ENCODE measurements at regions not wholly inside any gene's neighbourhood (a gene's known extent, or its start where the extent isn't known, plus 50 kb on each side); places are given as distances from the start of the nearest gene placed in this dataset.

DNA sequence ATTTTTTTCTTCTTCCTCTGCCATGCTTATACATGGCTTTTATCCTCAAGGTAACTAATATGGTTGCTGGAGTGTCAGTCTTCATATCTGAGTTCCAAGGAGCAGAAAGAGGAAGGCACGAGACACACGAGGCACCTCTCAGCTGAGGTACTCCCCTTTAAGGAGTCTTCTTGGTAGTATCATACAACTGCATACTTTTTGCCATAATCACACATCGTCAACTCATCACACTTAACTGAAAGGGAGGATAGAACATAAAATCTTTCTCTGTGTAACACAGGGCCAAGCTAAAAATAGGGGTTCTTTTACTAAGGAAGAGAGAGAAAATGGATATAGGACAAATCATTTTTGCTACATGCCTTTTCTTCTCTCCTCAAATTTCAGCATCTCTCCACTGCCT, 104.2 kb downstream of the OXSM start:
- Histone ChIP-seq H3K9me3 (ENCODE audit: low read depth) (no peaks in the 10 kb centered on the region), H3K27ac (no peak overlapping the region), H4K20me1 (ENCODE audit: low read depth) (no peaks in the 10 kb centered on the region), H3K4me1 (peaks cover 8% of the 10 kb centered on the region), H3K27me3 (no peaks in the 10 kb centered on the region), H3K4me2 (no peak overlapping the region), H2AFZ (replicated peaks) (no peak overlapping the region), H3K36me3 (no peaks in the 10 kb centered on the region), H3K4me3 (no peak overlapping the region), H3K79me2 (ENCODE audit: low read depth) (no peaks in the 10 kb centered on the region), H3K9ac (no peak overlapping the region), H3F3A (ENCODE audit: low read depth) (no peaks in the 10 kb centered on the region)
- Mint-ChIP-seq H3K4me1 (no peaks in the 10 kb centered on the region), H3K27ac (no peak overlapping the region), H3K4me3 (no peak overlapping the region), H3K9me3 (no peaks in the 10 kb centered on the region), H3K36me3 (no peaks in the 10 kb centered on the region), H3K27me3 (ENCODE audit: insufficient read depth, low read depth) (no peaks in the 10 kb centered on the region)
- no peak for DNase-seq (ENCODE audit: low spot score)
- no peak for TF ChIP-seq EZH2 (IDR thresholded peaks at IDR 0.05)
- no peak for TF ChIP-seq EZH2phosphoT487 (IDR thresholded peaks at IDR 0.05)
- TF ChIP-seq, protein P1, sequence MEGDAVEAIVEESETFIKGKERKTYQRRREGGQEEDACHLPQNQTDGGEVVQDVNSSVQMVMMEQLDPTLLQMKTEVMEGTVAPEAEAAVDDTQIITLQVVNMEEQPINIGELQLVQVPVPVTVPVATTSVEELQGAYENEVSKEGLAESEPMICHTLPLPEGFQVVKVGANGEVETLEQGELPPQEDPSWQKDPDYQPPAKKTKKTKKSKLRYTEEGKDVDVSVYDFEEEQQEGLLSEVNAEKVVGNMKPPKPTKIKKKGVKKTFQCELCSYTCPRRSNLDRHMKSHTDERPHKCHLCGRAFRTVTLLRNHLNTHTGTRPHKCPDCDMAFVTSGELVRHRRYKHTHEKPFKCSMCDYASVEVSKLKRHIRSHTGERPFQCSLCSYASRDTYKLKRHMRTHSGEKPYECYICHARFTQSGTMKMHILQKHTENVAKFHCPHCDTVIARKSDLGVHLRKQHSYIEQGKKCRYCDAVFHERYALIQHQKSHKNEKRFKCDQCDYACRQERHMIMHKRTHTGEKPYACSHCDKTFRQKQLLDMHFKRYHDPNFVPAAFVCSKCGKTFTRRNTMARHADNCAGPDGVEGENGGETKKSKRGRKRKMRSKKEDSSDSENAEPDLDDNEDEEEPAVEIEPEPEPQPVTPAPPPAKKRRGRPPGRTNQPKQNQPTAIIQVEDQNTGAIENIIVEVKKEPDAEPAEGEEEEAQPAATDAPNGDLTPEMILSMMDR (IDR thresholded peaks at IDR 0.05) = no peak

DNA sequence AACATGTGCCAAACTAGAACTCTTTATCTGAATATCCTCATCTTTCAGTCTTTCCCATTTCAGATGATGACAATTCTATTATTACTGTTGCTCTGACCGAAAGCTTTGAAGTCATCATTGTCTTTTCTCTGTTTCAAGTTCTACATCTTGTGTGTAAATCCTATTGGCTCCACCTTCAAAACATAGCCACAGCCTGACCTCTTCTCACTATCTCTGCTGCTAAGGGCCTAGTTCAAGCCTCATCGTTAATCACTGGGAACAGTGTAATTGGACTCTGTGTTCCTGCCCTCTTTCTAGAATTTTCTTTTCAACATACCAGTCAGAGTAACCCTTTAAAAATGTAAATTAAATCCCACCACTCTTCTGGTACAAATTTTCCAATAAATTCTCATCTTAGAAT, 105.1 kb downstream of the OXSM start:
- TF ChIP-seq EZH2phosphoT487 (IDR thresholded peaks at IDR 0.05) (no peak), EZH2 (IDR thresholded peaks at IDR 0.05) (no peak)
- TF ChIP-seq, protein P1 (IDR thresholded peaks at IDR 0.05) = no peak
- Mint-ChIP-seq H3K4me1 (no peaks in the 10 kb centered on the region), H3K27me3 (ENCODE audit: insufficient read depth, low read depth) (no peaks in the 10 kb centered on the region), H3K36me3 (no peaks in the 10 kb centered on the region), H3K9me3 (no peaks in the 10 kb centered on the region), H3K27ac (no peak overlapping the region), H3K4me3 (no peak overlapping the region)
- no peaks in the 10 kb centered on the region for H3K79me2 ChIP-seq (ENCODE audit: low read depth)
- H2AFZ ChIP-seq (replicated peaks) = no peak overlapping the region
- H3K36me3 ChIP-seq = no peaks in the 10 kb centered on the region
- no peaks in the 10 kb centered on the region for H4K20me1 ChIP-seq (ENCODE audit: low read depth)
- DNase-seq (ENCODE audit: low spot score) = no peak
- no peaks in the 10 kb centered on the region for H3F3A ChIP-seq (ENCODE audit: low read depth)
- peaks cover 3% of the 10 kb centered on the region for H3K4me1 ChIP-seq
- no peak overlapping the region for H3K4me2 ChIP-seq
- no peaks in the 10 kb centered on the region for H3K9me3 ChIP-seq (ENCODE audit: low read depth)
- H3K27ac ChIP-seq = no peak overlapping the region
- no peaks in the 10 kb centered on the region for H3K27me3 ChIP-seq
- H3K4me3 ChIP-seq = no peak overlapping the region
- no peak overlapping the region for H3K9ac ChIP-seq

- no peaks in the 10 kb centered on the region for H3K36me3 Mint-ChIP-seq
Measured at GRCh38 chr3:25895443-25895842, 105.6 kb downstream of the OXSM start.

More at GRCh38 chr3:25895443-25895842, 105.6 kb downstream of the OXSM start:
- Mint-ChIP-seq H3K4me3 (no peak overlapping the region), H3K27me3 (ENCODE audit: insufficient read depth, low read depth) (no peaks in the 10 kb centered on the region), H3K27ac (no peak overlapping the region), H3K9me3 (no peaks in the 10 kb centered on the region), H3K4me1 (no peaks in the 10 kb centered on the region)
- Histone ChIP-seq H3K27me3 (no peaks in the 10 kb centered on the region), H3K4me3 (no peak overlapping the region), H3K79me2 (ENCODE audit: low read depth) (no peaks in the 10 kb centered on the region), H3K27ac (no peak overlapping the region), H3F3A (ENCODE audit: low read depth) (no peaks in the 10 kb centered on the region), H3K9me3 (ENCODE audit: low read depth) (no peaks in the 10 kb centered on the region), H3K4me2 (no peak overlapping the region), H3K36me3 (no peaks in the 10 kb centered on the region), H3K4me1 (peaks cover 3% of the 10 kb centered on the region), H4K20me1 (ENCODE audit: low read depth) (no peaks in the 10 kb centered on the region), H3K9ac (no peak overlapping the region), H2AFZ (replicated peaks) (no peak overlapping the region)
- TF ChIP-seq EZH2 (IDR thresholded peaks at IDR 0.05) = no peak
- TF ChIP-seq, protein P1 (IDR thresholded peaks at IDR 0.05) = no peak
- TF ChIP-seq EZH2phosphoT487 (IDR thresholded peaks at IDR 0.05) = no peak
- no peak for DNase-seq (ENCODE audit: low spot score)
